D721Med (cell line): ENCODE measurements at regions not wholly inside any gene's neighbourhood (a gene's known extent, or its start where the extent isn't known, plus 50 kb on each side); places are given as distances from the start of the nearest gene placed in this dataset.

Experiments
- DNase-seq: peaks from one replicate; pipeline ENCODE4 v3.0.0; 2011; ENCODE audit warnings: low spot score; ENCODE audit not compliant: insufficient read length
- FAIRE-seq: peaks from 2 replicates; lab custom pipeline; 2011; peaks lifted over from hg19 to GRCh38; lab: Jason Lieb, UNC
- CTCF ChIP-seq: IDR thresholded peaks from 2 replicates; pipeline ENCODE4 v1.5.1; 2012; ENCODE audit warnings: mild to moderate bottlenecking, control low read depth; ENCODE audit not compliant: insufficient read depth; ENCODE audit errors: missing control alignments

- DNase-seq, result no peak
- FAIRE-seq, result no peak
Observed at GRCh38 chr15:96524676-96525417, 194.3 kb downstream of the NR2F2 start.

GRCh38 chr15:96535148-96535547 lies 204.6 kb downstream of the NR2F2 start:
- TF ChIP-seq CTCF, result no peak
- no peak for FAIRE-seq
- no peak for DNase-seq

More at GRCh38 chr15:96524676-96525417, 194.3 kb downstream of the NR2F2 start:
- TF ChIP-seq CTCF, result no peak

- DNase-seq (no peak), FAIRE-seq (no peak)
- no peak for TF ChIP-seq CTCF
Observed at GRCh38 chr15:96538491-96538890, 208.0 kb downstream of the NR2F2 start.

GRCh38 chr15:96540283-96540682 lies 209.8 kb downstream of the NR2F2 start:
- TF ChIP-seq CTCF, result no peak
- DNase-seq (no peak), FAIRE-seq (no peak)

- FAIRE-seq, result no peak
- DNase-seq, result no peak
- TF ChIP-seq CTCF, result no peak
Observed at GRCh38 chr15:96542130-96542770, 211.8 kb downstream of the NR2F2 start.

- TF ChIP-seq CTCF, result no peak
- no peak for FAIRE-seq
- DNase-seq, result no peak
Observed at GRCh38 chr15:96544162-96544756, 213.8 kb downstream of the NR2F2 start.
